ENCODE measurements at regions not wholly inside any gene's neighbourhood (a gene's known extent, or its start where the extent isn't known, plus 50 kb on each side); places are given as distances from the start of the nearest gene placed in this dataset.

GRCh38 chr12:45553204-45553603 lies 176.3 kb upstream of the ARID2 start:
- peaks cover 32% of the 10 kb centered on the region for H3K27me3 Mint-ChIP-seq
- H3K36me3 ChIP-seq (ENCODE audit: control insufficient read depth, insufficient read depth, low read length): no peaks in the 10 kb centered on the region
- no peak overlapping the region for H3K4me3 ChIP-seq (ENCODE audit: low read depth, low read length)
- H3K27me3 ChIP-seq (ENCODE audit: control insufficient read depth, insufficient read depth, low read length): no peaks in the 10 kb centered on the region
- H3K4me3 Mint-ChIP-seq: no peak overlapping the region
- DNase-seq (no peak), ATAC-seq (ENCODE audit: low read depth in 2 of 2) (no peak)
- H3K9me3 ChIP-seq (ENCODE audit: control insufficient read depth in 2 of 2, low read length in 2 of 2): no peaks in the 10 kb centered on the region
- H3K4me1 Mint-ChIP-seq: no peaks in the 10 kb centered on the region
- no peaks in the 10 kb centered on the region for H3K4me1 ChIP-seq (ENCODE audit: control insufficient read depth, insufficient read depth, low read length, poor library complexity, severe bottlenecking)
- H3K27ac ChIP-seq (ENCODE audit: insufficient read depth, low read length, poor library complexity, severe bottlenecking): no peak overlapping the region
- H3K36me3 Mint-ChIP-seq: no peaks in the 10 kb centered on the region
- H3K27ac Mint-ChIP-seq: no peak overlapping the region
- peaks cover 0 to 7% (median 0%) of the 10 kb centered on the region in 7 donors for H3K9me3 Mint-ChIP-seq

- peaks cover 33% of the 10 kb centered on the region for H3K27me3 Mint-ChIP-seq
- Histone ChIP-seq H3K9me3 (ENCODE audit: control insufficient read depth in 2 of 2, low read length in 2 of 2) (no peaks in the 10 kb centered on the region), H3K27me3 (ENCODE audit: control insufficient read depth, insufficient read depth, low read length) (no peaks in the 10 kb centered on the region), H3K4me1 (ENCODE audit: control insufficient read depth, insufficient read depth, low read length, poor library complexity, severe bottlenecking) (no peaks in the 10 kb centered on the region), H3K4me3 (ENCODE audit: low read depth, low read length) (no peak overlapping the region), H3K27ac (ENCODE audit: insufficient read depth, low read length, poor library complexity, severe bottlenecking) (no peak overlapping the region), H3K36me3 (ENCODE audit: control insufficient read depth, insufficient read depth, low read length) (no peaks in the 10 kb centered on the region)
- DNase-seq: no peak
- no peaks in the 10 kb centered on the region for H3K36me3 Mint-ChIP-seq
- H3K4me3 Mint-ChIP-seq: no peak overlapping the region
- peaks cover 0 to 6% (median 0%) of the 10 kb centered on the region in 4 donors for H3K4me1 Mint-ChIP-seq
- no peak overlapping the region for H3K27ac Mint-ChIP-seq
- H3K9me3 Mint-ChIP-seq: peaks cover 0 to 12% (median 0%) of the 10 kb centered on the region in 7 donors
- no peak for ATAC-seq (ENCODE audit: low read depth in 2 of 2)
These were observed 172.5 kb upstream of the ARID2 start for GRCh38 chr12:45557016-45557415.

- Mint-ChIP-seq H3K27ac (no peak overlapping the region), H3K9me3 (peaks cover 0 to 12% (median 0%) of the 10 kb centered on the region in 7 donors), H3K27me3 (peaks cover 33% of the 10 kb centered on the region), H3K36me3 (no peaks in the 10 kb centered on the region), H3K4me3 (no peak overlapping the region), H3K4me1 (peaks cover 0 to 6% (median 0%) of the 10 kb centered on the region in 4 donors)
- no peaks in the 10 kb centered on the region for H3K9me3 ChIP-seq (ENCODE audit: control insufficient read depth in 2 of 2, low read length in 2 of 2)
- H3K4me3 ChIP-seq (ENCODE audit: low read depth, low read length): no peak overlapping the region
- ATAC-seq (ENCODE audit: low read depth in 2 of 2): no peak
- DNase-seq: no peak
- no peaks in the 10 kb centered on the region for H3K27me3 ChIP-seq (ENCODE audit: control insufficient read depth, insufficient read depth, low read length)
- H3K36me3 ChIP-seq (ENCODE audit: control insufficient read depth, insufficient read depth, low read length): no peaks in the 10 kb centered on the region
- H3K4me1 ChIP-seq (ENCODE audit: control insufficient read depth, insufficient read depth, low read length, poor library complexity, severe bottlenecking): no peaks in the 10 kb centered on the region
- H3K27ac ChIP-seq (ENCODE audit: insufficient read depth, low read length, poor library complexity, severe bottlenecking): no peak overlapping the region
These were observed 171.2 kb upstream of the ARID2 start for GRCh38 chr12:45558353-45558752.

- DNase-seq (no peak), ATAC-seq (ENCODE audit: low read depth in 2 of 2) (no peak)
- Mint-ChIP-seq H3K9me3 (peaks cover 0 to 12% (median 2%) of the 10 kb centered on the region in 7 donors), H3K27me3 (peaks cover 33% of the 10 kb centered on the region), H3K4me3 (no peak overlapping the region), H3K4me1 (peaks cover 0 to 6% (median 0%) of the 10 kb centered on the region in 4 donors), H3K27ac (no peak overlapping the region), H3K36me3 (no peaks in the 10 kb centered on the region)
- H3K27me3 ChIP-seq (ENCODE audit: control insufficient read depth, insufficient read depth, low read length): no peaks in the 10 kb centered on the region
- H3K4me3 ChIP-seq (ENCODE audit: low read depth, low read length): no peak overlapping the region
- H3K9me3 ChIP-seq (ENCODE audit: control insufficient read depth in 2 of 2, low read length in 2 of 2): no peaks in the 10 kb centered on the region
- no peaks in the 10 kb centered on the region for H3K4me1 ChIP-seq (ENCODE audit: control insufficient read depth, insufficient read depth, low read length, poor library complexity, severe bottlenecking)
- no peak overlapping the region for H3K27ac ChIP-seq (ENCODE audit: insufficient read depth, low read length, poor library complexity, severe bottlenecking)
- no peaks in the 10 kb centered on the region for H3K36me3 ChIP-seq (ENCODE audit: control insufficient read depth, insufficient read depth, low read length)
These were observed 170.0 kb upstream of the ARID2 start for GRCh38 chr12:45559537-45559936.

- no peaks in the 10 kb centered on the region for H3K36me3 ChIP-seq (ENCODE audit: control insufficient read depth, insufficient read depth, low read length)
- H3K4me3 ChIP-seq (ENCODE audit: low read depth, low read length): no peak overlapping the region
- Mint-ChIP-seq H3K36me3 (no peaks in the 10 kb centered on the region), H3K27ac (no peak overlapping the region), H3K4me1 (peaks cover 0 to 6% (median 0%) of the 10 kb centered on the region in 4 donors), H3K4me3 (no peak overlapping the region), H3K9me3 (peaks cover 0 to 12% (median 2%) of the 10 kb centered on the region in 7 donors), H3K27me3 (peaks cover 29% of the 10 kb centered on the region)
- no peak overlapping the region for H3K27ac ChIP-seq (ENCODE audit: insufficient read depth, low read length, poor library complexity, severe bottlenecking)
- no peaks in the 10 kb centered on the region for H3K27me3 ChIP-seq (ENCODE audit: control insufficient read depth, insufficient read depth, low read length)
- no peaks in the 10 kb centered on the region for H3K9me3 ChIP-seq (ENCODE audit: control insufficient read depth in 2 of 2, low read length in 2 of 2)
- no peak for ATAC-seq (ENCODE audit: low read depth in 2 of 2)
- no peaks in the 10 kb centered on the region for H3K4me1 ChIP-seq (ENCODE audit: control insufficient read depth, insufficient read depth, low read length, poor library complexity, severe bottlenecking)
- DNase-seq: no peak
These were observed 168.8 kb upstream of the ARID2 start for GRCh38 chr12:45560689-45561088.

- peak overlapping the region in 1 of 3 donors; percentile 11 for H3K27ac Mint-ChIP-seq
- Histone ChIP-seq H3K9me3 (ENCODE audit: control insufficient read depth in 2 of 2, low read length in 2 of 2) (no peaks in the 10 kb centered on the region), H3K27me3 (ENCODE audit: control insufficient read depth, insufficient read depth, low read length) (no peaks in the 10 kb centered on the region), H3K36me3 (ENCODE audit: control insufficient read depth, insufficient read depth, low read length) (no peaks in the 10 kb centered on the region), H3K4me1 (ENCODE audit: control insufficient read depth, insufficient read depth, low read length, poor library complexity, severe bottlenecking) (no peaks in the 10 kb centered on the region), H3K4me3 (ENCODE audit: low read depth, low read length) (no peak overlapping the region), H3K27ac (ENCODE audit: insufficient read depth, low read length, poor library complexity, severe bottlenecking) (no peak overlapping the region)
- no peak overlapping the region for H3K4me3 Mint-ChIP-seq
- H3K36me3 Mint-ChIP-seq: no peaks in the 10 kb centered on the region
- H3K9me3 Mint-ChIP-seq: peaks cover 0 to 12% (median 2%) of the 10 kb centered on the region in 7 donors
- H3K27me3 Mint-ChIP-seq: peaks cover 23% of the 10 kb centered on the region
- peaks cover 0 to 6% (median 0%) of the 10 kb centered on the region in 4 donors for H3K4me1 Mint-ChIP-seq
- DNase-seq: no peak
- no peak for ATAC-seq (ENCODE audit: low read depth in 2 of 2)
These were observed 168.0 kb upstream of the ARID2 start for GRCh38 chr12:45561488-45561887.

GRCh38 chr12:45565590-45565989 lies 163.9 kb upstream of the ARID2 start:
- Mint-ChIP-seq H3K27me3 (peaks cover 11% of the 10 kb centered on the region), H3K4me3 (no peak overlapping the region), H3K9me3 (peaks cover 0 to 3% (median 0%) of the 10 kb centered on the region in 7 donors), H3K27ac (no peak overlapping the region), H3K36me3 (no peaks in the 10 kb centered on the region), H3K4me1 (peaks cover 0 to 6% (median under 1%) of the 10 kb centered on the region in 4 donors)
- Histone ChIP-seq H3K27ac (ENCODE audit: insufficient read depth, low read length, poor library complexity, severe bottlenecking) (no peak overlapping the region), H3K36me3 (ENCODE audit: control insufficient read depth, insufficient read depth, low read length) (no peaks in the 10 kb centered on the region), H3K4me3 (ENCODE audit: low read depth, low read length) (no peak overlapping the region), H3K9me3 (ENCODE audit: control insufficient read depth in 2 of 2, low read length in 2 of 2) (no peaks in the 10 kb centered on the region), H3K27me3 (ENCODE audit: control insufficient read depth, insufficient read depth, low read length) (peaks cover 3% of the 10 kb centered on the region), H3K4me1 (ENCODE audit: control insufficient read depth, insufficient read depth, low read length, poor library complexity, severe bottlenecking) (no peaks in the 10 kb centered on the region)
- DNase-seq: no peak
- ATAC-seq (ENCODE audit: low read depth in 2 of 2): no peak

GRCh38 chr12:45566257-45566656 lies 163.2 kb upstream of the ARID2 start:
- Histone ChIP-seq H3K27ac (ENCODE audit: insufficient read depth, low read length, poor library complexity, severe bottlenecking) (no peak overlapping the region), H3K4me1 (ENCODE audit: control insufficient read depth, insufficient read depth, low read length, poor library complexity, severe bottlenecking) (no peaks in the 10 kb centered on the region), H3K9me3 (ENCODE audit: control insufficient read depth in 2 of 2, low read length in 2 of 2) (no peaks in the 10 kb centered on the region), H3K27me3 (ENCODE audit: control insufficient read depth, insufficient read depth, low read length) (peaks cover 3% of the 10 kb centered on the region), H3K4me3 (ENCODE audit: low read depth, low read length) (no peak overlapping the region), H3K36me3 (ENCODE audit: control insufficient read depth, insufficient read depth, low read length) (no peaks in the 10 kb centered on the region)
- H3K36me3 Mint-ChIP-seq: no peaks in the 10 kb centered on the region
- H3K9me3 Mint-ChIP-seq: peaks cover 0 to 3% (median 0%) of the 10 kb centered on the region in 7 donors
- peaks cover 6% of the 10 kb centered on the region for H3K27me3 Mint-ChIP-seq
- H3K4me3 Mint-ChIP-seq: no peak overlapping the region
- ATAC-seq (ENCODE audit: low read depth in 2 of 2): no peak
- no peak overlapping the region for H3K27ac Mint-ChIP-seq
- no peak for DNase-seq
- peaks cover 0 to 6% (median under 1%) of the 10 kb centered on the region in 4 donors for H3K4me1 Mint-ChIP-seq

All from CD4-positive, CD25-positive, alpha-beta regulatory T cell (primary cell).